Activated B cell treated with CpG ODN at 0.5 μM for 24 hours (primary cell): ENCODE measurements at regions not wholly inside any gene's neighbourhood (a gene's known extent, or its start where the extent isn't known, plus 50 kb on each side); places are given as distances from the start of the nearest gene placed in this dataset.

ENCODE experiments used
- ATAC-seq: fragments of 200-7000 bp; cut with Tn5 transposase; one replicate; pipeline ENCODE4 v1.10.0; 2021; ENCODE audit warnings: low read depth, mild to moderate bottlenecking, moderate library complexity
- CTCF ChIA-PET: fragments of 350-600 bp; sonication (Branson Sonifier 250); formaldehyde crosslinking; loops from one replicate; lab custom pipeline; 2021; ENCODE audit warnings: antibody characterized with exemption; lab: Charles Lee
- POLR2A ChIA-PET: fragments of 350-600 bp; sonication (Branson Sonifier 250); formaldehyde crosslinking; loops from one replicate; lab custom pipeline; 2021; ENCODE audit warnings: antibody characterized with exemption; lab: Charles Lee
- DNase-seq: peaks from one replicate; pipeline ENCODE4 v3.0.0; 2022
- H3K27ac Mint-ChIP-seq: one replicate; pipeline ENCODE4 v1.8.0; 2020; ENCODE audit warnings: mixed read lengths
- H3K27me3 Mint-ChIP-seq: one replicate; pipeline ENCODE4 v1.8.0; 2021; ENCODE audit warnings: mixed read lengths
- H3K36me3 Mint-ChIP-seq: one replicate; pipeline ENCODE4 v1.8.0; 2021; ENCODE audit warnings: low read depth, mixed read lengths
- H3K4me1 Mint-ChIP-seq: one replicate; pipeline ENCODE4 v1.8.0; 2021; ENCODE audit warnings: mixed read lengths
- H3K4me3 Mint-ChIP-seq: one replicate; pipeline ENCODE4 v1.8.0; 2020; ENCODE audit warnings: mild to moderate bottlenecking, mixed read lengths
- H3K9me3 Mint-ChIP-seq: one replicate; pipeline ENCODE4 v1.8.0; 2020; ENCODE audit warnings: mixed read lengths
- CTCF ChIP-seq: fragments of 200-600 bp; IDR thresholded peaks from one replicate; pipeline ENCODE4 v1.8.0; 2022; ENCODE audit warnings: antibody characterized with exemption, mild to moderate bottlenecking
- intact Hi-C: fragments of 100-400 bp; cut with micrococcal nuclease; formaldehyde crosslinking; loops from one replicate; pipeline ENCODE4 v1.15.1; 2024

GRCh38 chr10:111973826-111974225 is 209.7 kb downstream of the GPAM start:
- Mint-ChIP-seq H3K27me3 (no peaks in the 10 kb centered on the region), H3K4me1 (no peaks in the 10 kb centered on the region), H3K27ac (no peak overlapping the region), H3K4me3 (no peak overlapping the region), H3K9me3 (no peaks in the 10 kb centered on the region), H3K36me3 (no peaks in the 10 kb centered on the region)
- CTCF ChIA-PET: no interaction called here
- ATAC-seq: no peak
- POLR2A ChIA-PET: no interaction called here
- TF ChIP-seq CTCF: no peak
- DNase-seq: no peak
- intact Hi-C loops: no loop called here

GRCh38 chr10:111974325-111974724 is 209.2 kb downstream of the GPAM start:
- DNase-seq: no peak
- Mint-ChIP-seq H3K4me3 (no peak overlapping the region), H3K36me3 (no peaks in the 10 kb centered on the region), H3K9me3 (no peaks in the 10 kb centered on the region), H3K27ac (no peak overlapping the region), H3K27me3 (no peaks in the 10 kb centered on the region), H3K4me1 (no peaks in the 10 kb centered on the region)
- no peak for ATAC-seq
- TF ChIP-seq CTCF: no peak
- ChIA-PET POLR2A (no interaction called here), CTCF (no interaction called here)
- intact Hi-C loops: no loop called here

GRCh38 chr10:111976557-111976956 is 207.0 kb downstream of the GPAM start:
- TF ChIP-seq CTCF: no peak
- H3K4me3 Mint-ChIP-seq: no peak overlapping the region
- ChIA-PET POLR2A (no interaction called here), CTCF (no interaction called here)
- H3K36me3 Mint-ChIP-seq: no peaks in the 10 kb centered on the region
- peaks cover 2% of the 10 kb centered on the region for H3K9me3 Mint-ChIP-seq
- DNase-seq (no peak), ATAC-seq (no peak)
- no peak overlapping the region for H3K27ac Mint-ChIP-seq
- no peaks in the 10 kb centered on the region for H3K4me1 Mint-ChIP-seq
- intact Hi-C loops: no loop called here
- H3K27me3 Mint-ChIP-seq: no peaks in the 10 kb centered on the region

GRCh38 chr10:111984057-111984456 is 199.5 kb downstream of the GPAM start:
- Mint-ChIP-seq H3K27ac (no peak overlapping the region), H3K27me3 (peaks cover 4% of the 10 kb centered on the region), H3K4me3 (no peak overlapping the region), H3K36me3 (no peaks in the 10 kb centered on the region), H3K4me1 (no peaks in the 10 kb centered on the region), H3K9me3 (peaks cover 5% of the 10 kb centered on the region)
- no peak for DNase-seq
- ChIA-PET CTCF (no interaction called here), POLR2A (no interaction called here)
- no peak for TF ChIP-seq CTCF
- ATAC-seq: no peak
- intact Hi-C loops: no loop called here

- CTCF ChIA-PET: no interaction called here
- H3K27ac Mint-ChIP-seq: no peak overlapping the region
- no peak for DNase-seq
- H3K36me3 Mint-ChIP-seq: no peaks in the 10 kb centered on the region
- H3K27me3 Mint-ChIP-seq: peaks cover 4% of the 10 kb centered on the region
- no peaks in the 10 kb centered on the region for H3K4me1 Mint-ChIP-seq
- TF ChIP-seq CTCF: no peak
- intact Hi-C loops: no loop called here
- no peak overlapping the region for H3K4me3 Mint-ChIP-seq
- POLR2A ChIA-PET: no interaction called here
- H3K9me3 Mint-ChIP-seq: peaks cover 3% of the 10 kb centered on the region
- ATAC-seq: no peak
These were observed 197.5 kb downstream of the GPAM start for GRCh38 chr10:111986079-111986478.
